HEK293 (cell line): ENCODE measurements at regions not wholly inside any gene's neighbourhood (a gene's known extent, or its start where the extent isn't known, plus 50 kb on each side); places are given as distances from the start of the nearest gene placed in this dataset.

ENCODE experiments used
- CTCF ChIA-PET: fragments of 350-600 bp; formaldehyde crosslinking; extraction: SDS; loops from one replicate; lab custom pipeline; 2021; ENCODE audit warnings: antibody characterized with exemption; lab: Yijun Ruan, JAX
- POLR2A ChIA-PET: fragments of 300-600 bp; formaldehyde crosslinking; extraction: SDS; loops from one replicate; lab custom pipeline; 2020; ENCODE audit warnings: antibody characterized with exemption, inconsistent platforms; lab: Yijun Ruan, JAX
- H3K27ac ChIP-seq: fragments of 200-500 bp; sonication (Bioruptor generic); 2 replicates; pipeline ENCODE4 v1.5.1; 2014; ENCODE audit warnings: low read depth, low read length, control low read depth, inconsistent platforms; ENCODE audit errors: extremely low read depth
- H3K36me3 ChIP-seq, 2 experiments: fragments of 200-500 bp in 1 of 2; sonication (Bioruptor generic) in 1 of 2; 1 replicate in 1 of 2; 2 replicates in 1 of 2; pipeline ENCODE4 v1.5.1; 2014 to 2017; ENCODE audit warnings: inconsistent platforms in 2 of 2, low read length in 2 of 2; ENCODE audit not compliant: control insufficient read depth in 2 of 2, insufficient read depth in 1 of 2
- H3K4me1 ChIP-seq: fragments of 200-500 bp; sonication (Bioruptor generic); 2 replicates; pipeline ENCODE4 v1.5.1; 2014; ENCODE audit warnings: mild to moderate bottlenecking, low read length, inconsistent platforms; ENCODE audit not compliant: control insufficient read depth, insufficient read depth
- H3K4me3 ChIP-seq: 2 replicates; pipeline ENCODE4 v1.5.1; 2011; ENCODE audit warnings: low read depth, mild to moderate bottlenecking, control low read depth, low read length, moderate library complexity
- H3K9me3 ChIP-seq: fragments of 200-500 bp; sonication (Bioruptor generic); 2 replicates; pipeline ENCODE4 v1.5.1; 2014; ENCODE audit warnings: low read depth, low read length, inconsistent platforms; ENCODE audit not compliant: control insufficient read depth, insufficient read depth
- FEZF1 ChIP-seq: fragments of 450-650 bp; formaldehyde crosslinking; IDR thresholded peaks from 2 replicates; pipeline ENCODE4 v1.5.1; 2016; ENCODE audit warnings: missing biosample characterization, missing genetic modification characterization
- HOXD13 ChIP-seq: sonication (generic); formaldehyde crosslinking; IDR thresholded peaks from 2 replicates; pipeline ENCODE4 v1.8.0; 2022; ENCODE audit warnings: missing genetic modification reagents, borderline replicate concordance
- KLF8 ChIP-seq: fragments of 450-650 bp; formaldehyde crosslinking; IDR thresholded peaks from 2 replicates; pipeline ENCODE4 v1.5.1; 2016; ENCODE audit warnings: missing biosample characterization, missing genetic modification characterization
- MYNN ChIP-seq: fragments of 450-650 bp; formaldehyde crosslinking; IDR thresholded peaks from 2 replicates; pipeline ENCODE4 v1.5.1; 2016; ENCODE audit warnings: missing biosample characterization, missing genetic modification characterization, borderline replicate concordance
- OSR2 ChIP-seq: fragments of 450-650 bp; formaldehyde crosslinking; IDR thresholded peaks from 2 replicates; pipeline ENCODE4 v1.5.1; 2016; ENCODE audit warnings: missing biosample characterization, missing genetic modification characterization
- SETDB1 ChIP-seq: IDR thresholded peaks from one replicate; pipeline ENCODE4 v1.6.1; 2017; ENCODE audit warnings: mild to moderate bottlenecking, low read length, moderate library complexity, mixed read lengths; ENCODE audit not compliant: insufficient read length
- TRIM28 ChIP-seq: IDR thresholded peaks from 2 replicates; pipeline ENCODE4 v1.6.1; 2011; ENCODE audit warnings: low read length, control low read depth, borderline replicate concordance
- ZBTB1 ChIP-seq: fragments of 450-650 bp; formaldehyde crosslinking; IDR thresholded peaks from 2 replicates; pipeline ENCODE4 v1.5.1; 2016; ENCODE audit warnings: missing biosample characterization, missing genetic modification characterization
- ZBTB11 ChIP-seq: fragments of 450-650 bp; formaldehyde crosslinking; conservative IDR thresholded peaks from 2 replicates; pipeline ENCODE4 v1.5.1; 2016; ENCODE audit warnings: low read depth, missing biosample characterization, missing genetic modification characterization
- ZFHX2 ChIP-seq: fragments of 450-650 bp; formaldehyde crosslinking; conservative IDR thresholded peaks from 2 replicates; pipeline ENCODE4 v1.5.1; 2016; ENCODE audit warnings: missing biosample characterization, missing genetic modification characterization
- ZFP41 ChIP-seq: fragments of 450-650 bp; formaldehyde crosslinking; IDR thresholded peaks from 2 replicates; pipeline ENCODE4 v1.5.1; 2016; ENCODE audit warnings: missing biosample characterization, missing genetic modification characterization, borderline replicate concordance
- ZNF121 ChIP-seq: fragments of 450-650 bp; formaldehyde crosslinking; IDR thresholded peaks from 2 replicates; pipeline ENCODE4 v1.5.1; 2016; ENCODE audit warnings: missing biosample characterization, missing genetic modification characterization
- ZNF132 ChIP-seq: fragments of 450-650 bp; formaldehyde crosslinking; IDR thresholded peaks from 2 replicates; pipeline ENCODE4 v1.5.1; 2017; ENCODE audit warnings: missing biosample characterization, missing genetic modification characterization, borderline replicate concordance
- ZNF426 ChIP-seq: fragments of 450-650 bp; formaldehyde crosslinking; IDR thresholded peaks from 2 replicates; pipeline ENCODE4 v1.5.1; 2017; ENCODE audit warnings: missing biosample characterization, missing genetic modification characterization, mild to moderate bottlenecking, inconsistent platforms, moderate library complexity
- ZNF433 ChIP-seq: fragments of 450-650 bp; formaldehyde crosslinking; IDR thresholded peaks from 2 replicates; pipeline ENCODE4 v1.5.1; 2016; ENCODE audit warnings: missing biosample characterization, missing genetic modification characterization, low read depth
- ZNF610 ChIP-seq: fragments of 450-650 bp; formaldehyde crosslinking; IDR thresholded peaks from 2 replicates; pipeline ENCODE4 v1.5.1; 2016; ENCODE audit warnings: missing biosample characterization, missing genetic modification characterization, borderline replicate concordance
- ZNF624 ChIP-seq: fragments of 450-650 bp; formaldehyde crosslinking; IDR thresholded peaks from 2 replicates; pipeline ENCODE4 v1.5.1; 2017; ENCODE audit warnings: missing biosample characterization, missing genetic modification characterization
- ZNF692 ChIP-seq: fragments of 450-650 bp; formaldehyde crosslinking; IDR thresholded peaks from 2 replicates; pipeline ENCODE4 v1.5.1; 2016; ENCODE audit warnings: missing biosample characterization, missing genetic modification characterization
- ZSCAN23 ChIP-seq: fragments of 450-650 bp; formaldehyde crosslinking; IDR thresholded peaks from 2 replicates; pipeline ENCODE4 v1.5.1; 2016; ENCODE audit warnings: missing biosample characterization, missing genetic modification characterization
- TF ChIP-seq, protein P1 (sequence below): fragments of 450-650 bp; formaldehyde crosslinking; conservative IDR thresholded peaks from 2 replicates; pipeline ENCODE4 v1.5.1; 2016; ENCODE audit warnings: low read depth, missing biosample characterization, missing genetic modification characterization
- TF ChIP-seq, protein P2 (sequence below): sonication (generic); formaldehyde crosslinking; IDR thresholded peaks from 2 replicates; pipeline ENCODE4 v1.8.1; 2022; ENCODE audit warnings: mild to moderate bottlenecking, moderate library complexity, missing genetic modification reagents
- TF ChIP-seq, protein P3 (sequence below): fragments of 450-650 bp; formaldehyde crosslinking; IDR thresholded peaks from 2 replicates; pipeline ENCODE4 v1.5.1; 2016; ENCODE audit warnings: missing biosample characterization, missing genetic modification characterization

- TF ChIP-seq SETDB1 (no peak), ZNF610 (no peak), ZNF433 (no peak), HOXD13 (no peak), FEZF1 (tag by site-specific recombination) (no peak), MYNN (no peak), ZFP41 (no peak), ZNF692 (no peak), ZBTB1 (tag by site-specific recombination) (no peak), OSR2 (no peak)
- TF ChIP-seq, protein P1, sequence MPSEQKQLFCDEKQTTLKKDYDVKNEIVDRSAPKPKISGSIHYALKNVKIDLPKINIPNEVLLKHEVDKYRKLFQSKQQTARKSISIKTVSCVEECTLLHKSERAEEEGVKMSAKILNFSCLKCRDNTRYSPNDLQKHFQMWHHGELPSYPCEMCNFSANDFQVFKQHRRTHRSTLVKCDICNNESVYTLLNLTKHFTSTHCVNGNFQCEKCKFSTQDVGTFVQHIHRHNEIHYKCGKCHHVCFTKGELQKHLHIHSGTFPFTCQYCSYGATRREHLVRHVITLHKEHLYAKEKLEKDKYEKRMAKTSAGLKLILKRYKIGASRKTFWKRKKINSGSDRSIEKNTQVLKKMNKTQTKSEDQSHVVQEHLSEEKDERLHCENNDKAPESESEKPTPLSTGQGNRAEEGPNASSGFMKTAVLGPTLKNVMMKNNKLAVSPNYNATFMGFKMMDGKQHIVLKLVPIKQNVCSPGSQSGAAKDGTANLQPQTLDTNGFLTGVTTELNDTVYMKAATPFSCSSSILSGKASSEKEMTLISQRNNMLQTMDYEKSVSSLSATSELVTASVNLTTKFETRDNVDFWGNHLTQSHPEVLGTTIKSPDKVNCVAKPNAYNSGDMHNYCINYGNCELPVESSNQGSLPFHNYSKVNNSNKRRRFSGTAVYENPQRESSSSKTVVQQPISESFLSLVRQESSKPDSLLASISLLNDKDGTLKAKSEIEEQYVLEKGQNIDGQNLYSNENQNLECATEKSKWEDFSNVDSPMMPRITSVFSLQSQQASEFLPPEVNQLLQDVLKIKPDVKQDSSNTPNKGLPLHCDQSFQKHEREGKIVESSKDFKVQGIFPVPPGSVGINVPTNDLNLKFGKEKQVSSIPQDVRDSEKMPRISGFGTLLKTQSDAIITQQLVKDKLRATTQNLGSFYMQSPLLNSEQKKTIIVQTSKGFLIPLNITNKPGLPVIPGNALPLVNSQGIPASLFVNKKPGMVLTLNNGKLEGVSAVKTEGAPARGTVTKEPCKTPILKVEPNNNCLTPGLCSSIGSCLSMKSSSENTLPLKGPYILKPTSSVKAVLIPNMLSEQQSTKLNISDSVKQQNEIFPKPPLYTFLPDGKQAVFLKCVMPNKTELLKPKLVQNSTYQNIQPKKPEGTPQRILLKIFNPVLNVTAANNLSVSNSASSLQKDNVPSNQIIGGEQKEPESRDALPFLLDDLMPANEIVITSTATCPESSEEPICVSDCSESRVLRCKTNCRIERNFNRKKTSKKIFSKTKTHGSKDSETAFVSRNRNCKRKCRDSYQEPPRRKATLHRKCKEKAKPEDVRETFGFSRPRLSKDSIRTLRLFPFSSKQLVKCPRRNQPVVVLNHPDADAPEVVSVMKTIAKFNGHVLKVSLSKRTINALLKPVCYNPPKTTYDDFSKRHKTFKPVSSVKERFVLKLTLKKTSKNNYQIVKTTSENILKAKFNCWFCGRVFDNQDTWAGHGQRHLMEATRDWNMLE (tag by site-specific recombination) = no peak
These were observed 64.7 kb downstream of the VCPKMT start (continued) for GRCh38 chr14:50051706-50052105.

- CTCF ChIA-PET = no interaction called here
- no peak for TF ChIP-seq ZNF624
- TF ChIP-seq KLF8 (tag by site-specific recombination) = no peak
- TF ChIP-seq ZSCAN23 (tag by site-specific recombination) = no peak
- TF ChIP-seq ZNF426 = no peak
- TF ChIP-seq ZNF121 (tag by site-specific recombination) = no peak
- TF ChIP-seq ZFHX2 (tag by site-specific recombination) = no peak
- no peak for TF ChIP-seq ZFP41
- TF ChIP-seq, protein P2, sequence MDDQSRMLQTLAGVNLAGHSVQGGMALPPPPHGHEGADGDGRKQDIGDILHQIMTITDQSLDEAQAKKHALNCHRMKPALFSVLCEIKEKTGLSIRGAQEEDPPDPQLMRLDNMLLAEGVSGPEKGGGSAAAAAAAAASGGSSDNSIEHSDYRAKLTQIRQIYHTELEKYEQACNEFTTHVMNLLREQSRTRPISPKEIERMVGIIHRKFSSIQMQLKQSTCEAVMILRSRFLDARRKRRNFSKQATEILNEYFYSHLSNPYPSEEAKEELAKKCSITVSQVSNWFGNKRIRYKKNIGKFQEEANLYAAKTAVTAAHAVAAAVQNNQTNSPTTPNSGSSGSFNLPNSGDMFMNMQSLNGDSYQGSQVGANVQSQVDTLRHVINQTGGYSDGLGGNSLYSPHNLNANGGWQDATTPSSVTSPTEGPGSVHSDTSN = no peak
- TF ChIP-seq TRIM28 = no peak
- TF ChIP-seq ZBTB11 (tag by site-specific recombination) = no peak
- TF ChIP-seq, protein P3, sequence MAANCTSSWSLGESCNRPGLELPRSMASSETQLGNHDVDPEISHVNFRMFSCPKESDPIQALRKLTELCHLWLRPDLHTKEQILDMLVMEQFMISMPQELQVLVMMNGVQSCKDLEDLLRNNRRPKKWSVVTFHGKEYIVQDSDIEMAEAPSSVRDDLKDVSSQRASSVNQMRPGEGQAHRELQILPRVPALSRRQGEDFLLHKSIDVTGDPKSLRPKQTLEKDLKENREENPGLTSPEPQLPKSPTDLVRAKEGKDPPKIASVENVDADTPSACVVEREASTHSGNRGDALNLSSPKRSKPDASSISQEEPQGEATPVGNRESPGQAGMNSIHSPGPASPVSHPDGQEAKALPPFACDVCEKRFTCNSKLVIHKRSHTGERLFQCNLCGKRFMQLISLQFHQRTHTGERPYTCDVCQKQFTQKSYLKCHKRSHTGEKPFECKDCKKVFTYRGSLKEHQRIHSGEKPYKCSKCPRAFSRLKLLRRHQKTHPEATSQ (tag by site-specific recombination) = no peak
- TF ChIP-seq ZNF132 = no peak
These were observed 63.9 kb downstream of the VCPKMT start for GRCh38 chr14:50052517-50052916.

More at GRCh38 chr14:50052517-50052916, 63.9 kb downstream of the VCPKMT start:
- Histone ChIP-seq H3K36me3 (no peaks in the 10 kb centered on the region), H3K27ac (no peak overlapping the region), H3K4me3 (no peak overlapping the region), H3K9me3 (no peaks in the 10 kb centered on the region), H3K4me1 (no peaks in the 10 kb centered on the region)
- POLR2A ChIA-PET = no interaction called here
